K562 (cell line): ENCODE measurements at regions not wholly inside any gene's neighbourhood (a gene's known extent, or its start where the extent isn't known, plus 50 kb on each side); places are given as distances from the start of the nearest gene placed in this dataset.

ENCODE experiments used
- ATAC-seq: fragments of 200-7000 bp; cut with Tn5 transposase; 3 replicates; pipeline ENCODE4 v1.9.1; 2020; ENCODE audit warnings: moderate library complexity
- BruUV-seq: library from RNA; stranded (reverse); fragments of 400-500 nt; replicated peaks from 2 replicates; lab custom pipeline; 2021; lab: Mats Ljungman, UMichigan
- CTCF ChIA-PET: fragments of 300-600 bp; formaldehyde crosslinking; extraction: SDS; loops from one replicate; lab custom pipeline; 2021; ENCODE audit warnings: low intra/inter-chr PET ratio; lab: Yijun Ruan, JAX
- POLR2A ChIA-PET: fragments of 300-600, 350-650 bp; sonication (Branson Sonifier 250); formaldehyde crosslinking; extraction: SDS; loops from one replicate; lab custom pipeline; 2021; ENCODE audit warnings: antibody characterized with exemption, inconsistent platforms; lab: Yijun Ruan, JAX
- DNase-seq, 4 experiments: peaks; one replicate each; pipeline versions ENCODE4 v3.0.0 to v3.0.0-alpha.2; 2011 to 2018; ENCODE audit warnings: low spot score in 3 of 4, mixed read lengths in 3 of 4; ENCODE audit errors: extremely low read depth in 1 of 4
- FAIRE-seq: peaks from 2 replicates; lab custom pipeline; 2011; peaks lifted over from hg19 to GRCh38; lab: Jason Lieb, UNC
- H2AFZ ChIP-seq: 2 replicates; pipeline ENCODE4 v1.6.0; 2011; ENCODE audit warnings: low read depth, low read length, control low read depth, inconsistent platforms
- H3K27ac ChIP-seq: fragments of 200-600 bp; 3 replicates; pipeline ENCODE4 v1.8.0; 2011; ENCODE audit warnings: low read depth, mild to moderate bottlenecking, control low read depth, inconsistent platforms, low read length, moderate library complexity, mixed read lengths; ENCODE audit errors: extremely low read depth
- H3K27me3 ChIP-seq, 2 experiments: fragments of 300-600 bp in 1 of 2; 2 replicates in 1 of 2; 3 replicates in 1 of 2; pipeline versions ENCODE4 v1.6.0 to v1.8.0; 2011; ENCODE audit warnings: inconsistent platforms in 2 of 2, low read length in 2 of 2, mild to moderate bottlenecking in 1 of 2, mixed read lengths in 1 of 2, moderate library complexity in 1 of 2; ENCODE audit not compliant: control insufficient read depth in 2 of 2, insufficient read depth in 2 of 2
- H3K36me3 ChIP-seq: fragments of 300-600 bp; 3 replicates; pipeline ENCODE4 v1.8.0; 2011; ENCODE audit warnings: mild to moderate bottlenecking, low read length, inconsistent platforms; ENCODE audit not compliant: control insufficient read depth, insufficient read depth
- H3K4me1 ChIP-seq, 2 experiments: fragments of 200-600 bp in 1 of 2; replicated peaks in 1 of 2; 2 replicates in 1 of 2; 3 replicates in 1 of 2; pipeline versions ENCODE4 v1.5.1 to v1.8.0; 2011; ENCODE audit warnings: inconsistent platforms in 2 of 2, low read length in 2 of 2, mild to moderate bottlenecking in 1 of 2, mixed read lengths in 1 of 2, moderate library complexity in 1 of 2; ENCODE audit not compliant: control insufficient read depth in 2 of 2, insufficient read depth in 2 of 2
- H3K4me2 ChIP-seq: 2 replicates; pipeline ENCODE4 v1.6.1; 2011; ENCODE audit warnings: low read length, control low read depth, inconsistent platforms, mixed read lengths; ENCODE audit not compliant: insufficient read depth
- H3K4me3 ChIP-seq: fragments of 200-600 bp; sonication (generic), shearing (Covaris generic); 2 replicates; pipeline ENCODE4 v1.5.1; 2016; ENCODE audit warnings: control low read depth, inconsistent platforms
- H3K79me2 ChIP-seq: fragments of 200-600 bp; 3 replicates; pipeline ENCODE4 v1.8.0; 2011; ENCODE audit warnings: low read length, inconsistent platforms; ENCODE audit not compliant: control insufficient read depth, insufficient read depth
- H3K9ac ChIP-seq, 2 experiments: 2 replicates each; pipeline versions ENCODE4 v1.6.0 to v1.6.1; 2011; ENCODE audit warnings: low read depth in 2 of 2, low read length in 2 of 2, control low read depth in 1 of 2, inconsistent platforms in 1 of 2, mild to moderate bottlenecking in 1 of 2, mixed read lengths in 1 of 2; ENCODE audit not compliant: insufficient read depth in 1 of 2
- H3K9me1 ChIP-seq: one replicate; pipeline ENCODE4 v1.6.0; 2011; ENCODE audit warnings: inconsistent platforms, mild to moderate bottlenecking, low read length, moderate library complexity; ENCODE audit not compliant: control insufficient read depth, insufficient read depth
- H3K9me3 ChIP-seq: replicated peaks from 2 replicates; pipeline ENCODE4 v1.5.1; 2011; ENCODE audit warnings: low read depth, low read length, inconsistent platforms; ENCODE audit not compliant: control insufficient read depth, insufficient read depth
- H4K20me1 ChIP-seq: replicated peaks from 2 replicates; pipeline ENCODE4 v1.6.1; 2011; ENCODE audit warnings: low read length, inconsistent platforms, mixed read lengths; ENCODE audit not compliant: control insufficient read depth, insufficient read depth
- CBX3 ChIP-seq, 2 experiments: IDR thresholded peaks; 1 replicate in 1 of 2; 2 replicates in 1 of 2; pipeline ENCODE4 v1.6.1; 2012; ENCODE audit warnings: inconsistent platforms in 2 of 2, low read length in 2 of 2, borderline replicate concordance in 1 of 2, control low read depth in 1 of 2
- CHD2 ChIP-seq: IDR thresholded peaks from 2 replicates; pipeline ENCODE4 v1.6.1; 2011; ENCODE audit warnings: low read depth, low read length
- KAT7 ChIP-seq: sonication (generic); formaldehyde crosslinking; IDR thresholded peaks from 2 replicates; pipeline ENCODE4 v1.8.0; 2022; ENCODE audit warnings: missing genetic modification reagents, mild to moderate bottlenecking, borderline replicate concordance
- KDM1A ChIP-seq, 2 experiments: fragments of 450-650 bp; IDR thresholded peaks; 2 replicates each; pipeline ENCODE4 v1.6.1; 2016; ENCODE audit warnings: mild to moderate bottlenecking in 2 of 2
- KLF16 ChIP-seq: IDR thresholded peaks from 2 replicates; pipeline ENCODE4 v1.6.1; 2016; ENCODE audit warnings: antibody characterized with exemption
- MYNN ChIP-seq, 2 experiments: sonication (generic); formaldehyde crosslinking in 1 of 2; IDR thresholded peaks; 2 replicates each; pipeline versions ENCODE4 v1.5.0 to v1.6.1; 2016 to 2020; ENCODE audit warnings: antibody characterized with exemption in 1 of 2, missing genetic modification reagents in 1 of 2
- PHF8 ChIP-seq: fragments of 200-600 bp; sonication (generic); IDR thresholded peaks from 2 replicates; pipeline ENCODE4 v1.6.1; 2012; ENCODE audit warnings: mixed run types, mild to moderate bottlenecking, inconsistent platforms, low read length, moderate library complexity, borderline replicate concordance
- POLR2B ChIP-seq: fragments of 450-650 bp; IDR thresholded peaks from 2 replicates; pipeline ENCODE4 v1.6.1; 2018; ENCODE audit warnings: low read depth; ENCODE audit not compliant: partially characterized antibody
- PTRF ChIP-seq: fragments of 450-650 bp; IDR thresholded peaks from 2 replicates; pipeline ENCODE4 v1.6.1; 2016; ENCODE audit warnings: mild to moderate bottlenecking, missing genetic modification characterization, missing compliant biosample characterization
- TSC22D4 ChIP-seq: fragments of 450-650 bp; IDR thresholded peaks from 2 replicates; pipeline ENCODE4 v1.6.1; 2016; ENCODE audit warnings: missing genetic modification characterization, missing biosample characterization, control low read depth
- YBX1 ChIP-seq: fragments of 450-650 bp; IDR thresholded peaks from 2 replicates; pipeline ENCODE4 v1.7.1; 2016; ENCODE audit warnings: mild to moderate bottlenecking
- WGBS: fragments of 100-300 bp; shearing (Covaris generic); methylation state at CpG from one replicate; pipeline ENCODE4 v1.1.6; 2016; ENCODE audit warnings: low coverage, mixed read lengths; ENCODE audit not compliant: insufficient coverage; ENCODE audit errors: missing lambda C conversion rate; 5-methylcytosine and 5-hydroxymethylcytosine counted together
- in situ Hi-C: fragments of 300-500 bp; cut with MboI; formaldehyde crosslinking; loops from 4 replicates; pipeline ENCODE4 v1.15.0; 2018; ENCODE audit warnings: inconsistent platforms, mixed read lengths
- intact Hi-C: fragments of 100-400 bp; cut with micrococcal nuclease; formaldehyde crosslinking; loops from 2 replicates; pipeline ENCODE4 v1.14.2; 2022
- TF ChIP-seq, protein P1 (sequence below): fragments of 450-650 bp; formaldehyde crosslinking; IDR thresholded peaks from 2 replicates; pipeline ENCODE4 v1.4.0; 2022; ENCODE audit warnings: missing genetic modification characterization
- TF ChIP-seq, protein P2 (sequence below): fragments of 250-450 bp; sonication (Bioruptor Pico); IDR thresholded peaks from 2 replicates; pipeline ENCODE4 v1.5.0; 2021
- TF ChIP-seq, protein P3 (sequence below): conservative IDR thresholded peaks from 2 replicates; pipeline ENCODE4 v1.6.1; 2011; ENCODE audit warnings: low read depth, mild to moderate bottlenecking, low read length; ENCODE audit not compliant: control insufficient read depth
- TF ChIP-seq, protein P4 (sequence below): fragments of 450-650 bp; IDR thresholded peaks from one replicate; pipeline ENCODE4 v1.6.1; 2018; ENCODE audit warnings: mild to moderate bottlenecking, moderate library complexity; ENCODE audit not compliant: partially characterized antibody

DNA sequence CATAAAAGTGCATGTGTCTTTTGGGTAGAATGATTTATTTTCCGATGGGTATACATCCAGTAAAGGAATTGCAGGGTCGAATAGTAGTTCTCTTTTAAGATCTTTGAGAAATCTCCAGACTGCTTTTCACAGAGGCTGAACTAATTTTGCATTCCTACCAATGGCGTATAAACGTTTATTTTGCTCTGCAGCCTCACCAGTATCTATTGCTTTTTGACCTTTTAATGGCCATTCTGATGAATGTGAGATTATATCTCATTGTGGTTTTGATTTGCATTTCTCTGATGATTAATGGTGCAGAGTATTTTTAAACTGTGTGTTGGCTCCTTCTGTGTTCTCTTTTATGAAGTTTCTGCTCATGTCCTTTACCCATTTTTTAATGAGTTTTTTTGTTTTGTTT is 1020.1 kb downstream of the NXPH1 start:
- Histone ChIP-seq H3K4me3 (no peak overlapping the region), H3K4me1 (no peaks in the 10 kb centered on the region), H3K9me3 (no peaks in the 10 kb centered on the region), H3K79me2 (no peaks in the 10 kb centered on the region), H3K27me3 (no peaks in the 10 kb centered on the region), H3K36me3 (no peaks in the 10 kb centered on the region), H4K20me1 (no peaks in the 10 kb centered on the region), H3K9me1 (no peaks in the 10 kb centered on the region), H3K27ac (no peak overlapping the region), H2AFZ (no peak overlapping the region), H3K4me2 (no peak overlapping the region), H3K9ac (no peak overlapping the region)
- CTCF ChIA-PET, result no interaction called here
- no TSS peak for BruUV-seq
- intact Hi-C loops (no loop called here), in situ Hi-C loops (no loop called here)
- DNase-seq (no peak), FAIRE-seq (no peak), ATAC-seq (no peak)
- 0% methylated on average over 4 of the region's 4 CpGs for WGBS
- POLR2A ChIA-PET, result no interaction called here
- TF ChIP-seq, protein P1, sequence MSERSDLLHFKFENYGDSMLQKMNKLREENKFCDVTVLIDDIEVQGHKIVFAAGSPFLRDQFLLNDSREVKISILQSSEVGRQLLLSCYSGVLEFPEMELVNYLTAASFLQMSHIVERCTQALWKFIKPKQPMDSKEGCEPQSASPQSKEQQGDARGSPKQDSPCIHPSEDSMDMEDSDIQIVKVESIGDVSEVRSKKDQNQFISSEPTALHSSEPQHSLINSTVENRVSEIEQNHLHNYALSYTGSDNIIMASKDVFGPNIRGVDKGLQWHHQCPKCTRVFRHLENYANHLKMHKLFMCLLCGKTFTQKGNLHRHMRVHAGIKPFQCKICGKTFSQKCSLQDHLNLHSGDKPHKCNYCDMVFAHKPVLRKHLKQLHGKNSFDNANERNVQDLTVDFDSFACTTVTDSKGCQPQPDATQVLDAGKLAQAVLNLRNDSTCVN (CRISPR knock-in tag), result no peak
- TF ChIP-seq YBX1, result no peak
- TF ChIP-seq CBX3 (IDR thresholded peaks at IDR 0.05; ENCODE audit: borderline replicate concordance in 1 of 2, low read length in 2 of 2), result no peak
- no peak for TF ChIP-seq MYNN (IDR thresholded peaks at IDR 0.05)
- no peak for TF ChIP-seq MYNN (CRISPR knock-in tag; IDR thresholded peaks at IDR 0.05)
- TF ChIP-seq, protein P2, sequence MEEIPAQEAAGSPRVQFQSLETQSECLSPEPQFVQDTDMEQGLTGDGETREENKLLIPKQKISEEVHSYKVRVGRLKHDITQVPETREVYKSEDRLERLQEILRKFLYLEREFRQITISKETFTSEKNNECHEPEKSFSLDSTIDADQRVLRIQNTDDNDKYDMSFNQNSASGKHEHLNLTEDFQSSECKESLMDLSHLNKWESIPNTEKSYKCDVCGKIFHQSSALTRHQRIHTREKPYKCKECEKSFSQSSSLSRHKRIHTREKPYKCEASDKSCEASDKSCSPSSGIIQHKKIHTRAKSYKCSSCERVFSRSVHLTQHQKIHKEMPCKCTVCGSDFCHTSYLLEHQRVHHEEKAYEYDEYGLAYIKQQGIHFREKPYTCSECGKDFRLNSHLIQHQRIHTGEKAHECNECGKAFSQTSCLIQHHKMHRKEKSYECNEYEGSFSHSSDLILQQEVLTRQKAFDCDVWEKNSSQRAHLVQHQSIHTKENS (CRISPR knock-in tag), result no peak
- TF ChIP-seq PTRF (tag), result no peak
- no peak for TF ChIP-seq TSC22D4 (tag)
- TF ChIP-seq, protein P3, sequence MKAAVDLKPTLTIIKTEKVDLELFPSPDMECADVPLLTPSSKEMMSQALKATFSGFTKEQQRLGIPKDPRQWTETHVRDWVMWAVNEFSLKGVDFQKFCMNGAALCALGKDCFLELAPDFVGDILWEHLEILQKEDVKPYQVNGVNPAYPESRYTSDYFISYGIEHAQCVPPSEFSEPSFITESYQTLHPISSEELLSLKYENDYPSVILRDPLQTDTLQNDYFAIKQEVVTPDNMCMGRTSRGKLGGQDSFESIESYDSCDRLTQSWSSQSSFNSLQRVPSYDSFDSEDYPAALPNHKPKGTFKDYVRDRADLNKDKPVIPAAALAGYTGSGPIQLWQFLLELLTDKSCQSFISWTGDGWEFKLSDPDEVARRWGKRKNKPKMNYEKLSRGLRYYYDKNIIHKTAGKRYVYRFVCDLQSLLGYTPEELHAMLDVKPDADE, result no peak
- no peak for TF ChIP-seq KDM1A (IDR thresholded peaks at IDR 0.05)
- no peak for TF ChIP-seq CHD2
- no peak for TF ChIP-seq PHF8
- TF ChIP-seq KAT7 (CRISPR knock-in tag), result no peak
- TF ChIP-seq, protein P4, sequence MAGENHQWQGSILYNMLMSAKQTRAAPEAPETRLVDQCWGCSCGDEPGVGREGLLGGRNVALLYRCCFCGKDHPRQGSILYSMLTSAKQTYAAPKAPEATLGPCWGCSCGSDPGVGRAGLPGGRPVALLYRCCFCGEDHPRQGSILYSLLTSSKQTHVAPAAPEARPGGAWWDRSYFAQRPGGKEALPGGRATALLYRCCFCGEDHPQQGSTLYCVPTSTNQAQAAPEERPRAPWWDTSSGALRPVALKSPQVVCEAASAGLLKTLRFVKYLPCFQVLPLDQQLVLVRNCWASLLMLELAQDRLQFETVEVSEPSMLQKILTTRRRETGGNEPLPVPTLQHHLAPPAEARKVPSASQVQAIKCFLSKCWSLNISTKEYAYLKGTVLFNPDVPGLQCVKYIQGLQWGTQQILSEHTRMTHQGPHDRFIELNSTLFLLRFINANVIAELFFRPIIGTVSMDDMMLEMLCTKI, result no peak
- TF ChIP-seq KLF16, result no peak
- TF ChIP-seq POLR2B, result no peak
